ENCODE measurements at regions not wholly inside any gene's neighbourhood (a gene's known extent, or its start where the extent isn't known, plus 50 kb on each side); places are given as distances from the start of the nearest gene placed in this dataset.

DNA sequence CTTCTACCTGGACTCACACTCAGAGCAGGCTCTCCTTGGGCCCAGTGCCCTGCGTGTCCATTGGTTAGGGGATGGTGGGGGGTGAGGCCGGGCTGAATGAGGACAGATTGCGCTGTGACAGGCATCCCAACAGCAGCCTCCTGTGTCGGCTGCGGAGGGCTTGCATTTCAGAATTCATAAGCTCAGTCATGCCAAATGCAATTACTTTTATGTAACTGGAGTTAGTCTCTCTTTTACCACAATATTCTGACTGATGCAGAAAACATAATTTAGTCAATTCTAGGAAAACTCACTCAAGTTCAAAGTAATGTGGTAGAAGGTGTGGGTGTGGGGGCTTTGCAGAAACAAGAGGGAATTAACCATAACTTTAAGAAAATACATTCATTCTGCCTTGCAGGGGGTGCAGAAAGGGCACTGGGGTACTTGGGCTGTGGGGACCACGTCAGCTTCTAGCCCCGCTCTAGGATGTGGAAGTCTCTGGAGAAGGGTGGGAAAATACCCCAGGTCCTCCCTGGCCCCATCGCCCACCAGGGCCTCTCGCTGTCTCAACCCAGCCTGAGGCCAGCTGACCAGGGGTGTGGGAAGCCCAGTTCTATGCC lies 257.7 kb downstream of the ADGRD1 start:
- TF ChIP-seq, protein P1, sequence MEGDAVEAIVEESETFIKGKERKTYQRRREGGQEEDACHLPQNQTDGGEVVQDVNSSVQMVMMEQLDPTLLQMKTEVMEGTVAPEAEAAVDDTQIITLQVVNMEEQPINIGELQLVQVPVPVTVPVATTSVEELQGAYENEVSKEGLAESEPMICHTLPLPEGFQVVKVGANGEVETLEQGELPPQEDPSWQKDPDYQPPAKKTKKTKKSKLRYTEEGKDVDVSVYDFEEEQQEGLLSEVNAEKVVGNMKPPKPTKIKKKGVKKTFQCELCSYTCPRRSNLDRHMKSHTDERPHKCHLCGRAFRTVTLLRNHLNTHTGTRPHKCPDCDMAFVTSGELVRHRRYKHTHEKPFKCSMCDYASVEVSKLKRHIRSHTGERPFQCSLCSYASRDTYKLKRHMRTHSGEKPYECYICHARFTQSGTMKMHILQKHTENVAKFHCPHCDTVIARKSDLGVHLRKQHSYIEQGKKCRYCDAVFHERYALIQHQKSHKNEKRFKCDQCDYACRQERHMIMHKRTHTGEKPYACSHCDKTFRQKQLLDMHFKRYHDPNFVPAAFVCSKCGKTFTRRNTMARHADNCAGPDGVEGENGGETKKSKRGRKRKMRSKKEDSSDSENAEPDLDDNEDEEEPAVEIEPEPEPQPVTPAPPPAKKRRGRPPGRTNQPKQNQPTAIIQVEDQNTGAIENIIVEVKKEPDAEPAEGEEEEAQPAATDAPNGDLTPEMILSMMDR (IDR thresholded peaks at IDR 0.05): no peak
- no peak for TF ChIP-seq POLR2A (IDR thresholded peaks at IDR 0.05)

Measured in adrenal gland (tissue), 5 donors.